Adrenal gland (tissue), 5 donors: ENCODE measurements at regions not wholly inside any gene's neighbourhood (a gene's known extent, or its start where the extent isn't known, plus 50 kb on each side); places are given as distances from the start of the nearest gene placed in this dataset.

ENCODE experiments used
- CTCF ChIP-seq, 6 experiments: fragments of 450-650 bp in 4 of 6; fragments of 200-600 bp in 2 of 6; sonication (generic) in 1 of 6; IDR thresholded peaks; 1 replicate in 5 of 6; 2 replicates in 1 of 6; pipeline versions ENCODE4 v1.5.1 to v1.8.0; 2016 to 2021; ENCODE audit warnings: antibody characterized with exemption in 6 of 6, mild to moderate bottlenecking in 2 of 6, moderate library complexity in 1 of 6
- POLR2A ChIP-seq, 2 donors: fragments of 450-650 bp; IDR thresholded peaks; one replicate each; pipeline ENCODE4 v1.6.1; 2017; ENCODE audit warnings: antibody characterized with exemption in 2 of 2, mild to moderate bottlenecking in 2 of 2, moderate library complexity in 1 of 2
- donor health status: DM: no; HTN: no; CAD: no.

- no peak for TF ChIP-seq CTCF (IDR thresholded peaks at IDR 0.05)
- TF ChIP-seq POLR2A (IDR thresholded peaks at IDR 0.05), result no peak
These were observed 395.3 kb upstream of the BTBD3 start for GRCh38 chr20:11522366-11522741.
